D721Med (cell line): ENCODE measurements at regions not wholly inside any gene's neighbourhood (a gene's known extent, or its start where the extent isn't known, plus 50 kb on each side); places are given as distances from the start of the nearest gene placed in this dataset.

ENCODE experiments used
- DNase-seq: peaks from one replicate; pipeline ENCODE4 v3.0.0; 2011; ENCODE audit warnings: low spot score; ENCODE audit not compliant: insufficient read length
- FAIRE-seq: peaks from 2 replicates; lab custom pipeline; 2011; peaks lifted over from hg19 to GRCh38; lab: Jason Lieb, UNC
- TF ChIP-seq, protein P1 (sequence below): IDR thresholded peaks from 2 replicates; pipeline ENCODE4 v1.5.1; 2012; ENCODE audit warnings: mild to moderate bottlenecking, control low read depth; ENCODE audit not compliant: insufficient read depth; ENCODE audit errors: missing control alignments

GRCh38 chr7:42596737-42597136 is 315.1 kb downstream of the C7orf25 start:
- TF ChIP-seq, protein P1, sequence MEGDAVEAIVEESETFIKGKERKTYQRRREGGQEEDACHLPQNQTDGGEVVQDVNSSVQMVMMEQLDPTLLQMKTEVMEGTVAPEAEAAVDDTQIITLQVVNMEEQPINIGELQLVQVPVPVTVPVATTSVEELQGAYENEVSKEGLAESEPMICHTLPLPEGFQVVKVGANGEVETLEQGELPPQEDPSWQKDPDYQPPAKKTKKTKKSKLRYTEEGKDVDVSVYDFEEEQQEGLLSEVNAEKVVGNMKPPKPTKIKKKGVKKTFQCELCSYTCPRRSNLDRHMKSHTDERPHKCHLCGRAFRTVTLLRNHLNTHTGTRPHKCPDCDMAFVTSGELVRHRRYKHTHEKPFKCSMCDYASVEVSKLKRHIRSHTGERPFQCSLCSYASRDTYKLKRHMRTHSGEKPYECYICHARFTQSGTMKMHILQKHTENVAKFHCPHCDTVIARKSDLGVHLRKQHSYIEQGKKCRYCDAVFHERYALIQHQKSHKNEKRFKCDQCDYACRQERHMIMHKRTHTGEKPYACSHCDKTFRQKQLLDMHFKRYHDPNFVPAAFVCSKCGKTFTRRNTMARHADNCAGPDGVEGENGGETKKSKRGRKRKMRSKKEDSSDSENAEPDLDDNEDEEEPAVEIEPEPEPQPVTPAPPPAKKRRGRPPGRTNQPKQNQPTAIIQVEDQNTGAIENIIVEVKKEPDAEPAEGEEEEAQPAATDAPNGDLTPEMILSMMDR: no peak
- FAIRE-seq (no peak), DNase-seq (no peak)

- FAIRE-seq (no peak), DNase-seq (no peak)
- TF ChIP-seq, protein P1: no peak
Observed at GRCh38 chr7:42593860-42594259, 318.0 kb downstream of the C7orf25 start.

GRCh38 chr7:42590771-42591310 is 321.0 kb downstream of the C7orf25 start:
- no peak for DNase-seq
- TF ChIP-seq, protein P1: no peak
- FAIRE-seq: no peak

- DNase-seq (no peak), FAIRE-seq (no peak)
- TF ChIP-seq, protein P1: no peak
Observed at GRCh38 chr7:42588876-42589275, 323.0 kb downstream of the C7orf25 start.

GRCh38 chr7:42587806-42588205 is 324.1 kb downstream of the C7orf25 start:
- FAIRE-seq: no peak

DNA sequence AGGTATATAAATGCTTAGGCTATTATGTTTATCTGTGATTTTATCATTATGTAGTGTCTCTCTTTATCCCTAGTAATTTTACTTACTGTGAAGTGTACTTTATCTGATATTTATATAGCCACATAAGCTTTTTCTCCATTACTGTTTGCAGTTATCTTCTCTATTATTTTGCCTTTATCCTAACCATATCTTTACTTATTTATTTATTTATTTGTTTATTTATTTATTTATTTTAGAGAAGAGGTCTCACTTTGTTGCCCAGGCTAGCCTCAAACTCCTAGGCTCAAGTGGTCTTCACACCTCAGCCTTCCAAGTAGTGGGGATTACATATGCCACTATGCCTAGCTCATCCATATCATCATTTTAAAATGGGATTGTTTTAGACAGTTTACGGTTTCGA is 331.8 kb downstream of the C7orf25 start:
- DNase-seq (no peak), FAIRE-seq (no peak)
- TF ChIP-seq, protein P1: no peak

More at GRCh38 chr7:42587806-42588205, 324.1 kb downstream of the C7orf25 start:
- no peak for DNase-seq
- TF ChIP-seq, protein P1: no peak

DNA sequence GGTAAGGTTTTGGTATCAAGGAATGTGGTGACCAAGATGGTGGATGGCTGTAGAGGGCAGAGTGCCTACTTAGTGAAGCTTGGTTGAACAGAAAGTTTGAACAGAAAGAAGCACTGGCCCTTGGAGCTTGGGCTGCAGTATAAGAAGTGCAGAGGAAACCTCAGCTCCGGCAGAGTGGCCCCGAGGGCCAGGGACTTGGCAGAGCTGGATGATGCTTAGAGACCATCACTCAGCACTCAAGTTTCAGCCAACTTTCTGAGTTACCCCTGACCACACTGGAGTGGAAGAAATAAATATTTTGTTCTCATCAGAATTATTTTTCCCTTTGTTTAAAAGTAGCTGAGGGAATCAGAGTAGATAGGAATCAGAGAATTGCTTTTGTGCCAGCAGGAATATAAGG is 336.7 kb downstream of the C7orf25 start:
- TF ChIP-seq, protein P1: no peak
- FAIRE-seq (no peak), DNase-seq (no peak)
